Uterus (tissue), 2 donors: ENCODE measurements at regions not wholly inside any gene's neighbourhood (a gene's known extent, or its start where the extent isn't known, plus 50 kb on each side); places are given as distances from the start of the nearest gene placed in this dataset.

Experiments
- POLR2A ChIP-seq, 2 donors: fragments of 450-650 bp; IDR thresholded peaks; one replicate each; pipeline ENCODE4 v1.6.1; 2016; ENCODE audit warnings: antibody characterized with exemption in 2 of 2, mild to moderate bottlenecking in 1 of 2, moderate library complexity in 1 of 2
- TF ChIP-seq, protein P1 (sequence below), 4 experiments: fragments of 200-600 bp in 2 of 4; fragments of 450-650 bp in 2 of 4; sonication (generic) in 2 of 4; IDR thresholded peaks; one replicate each; pipeline ENCODE4 v1.5.1; 2016 to 2019; ENCODE audit warnings: antibody characterized with exemption in 4 of 4, mild to moderate bottlenecking in 2 of 4, moderate library complexity in 1 of 4

DNA sequence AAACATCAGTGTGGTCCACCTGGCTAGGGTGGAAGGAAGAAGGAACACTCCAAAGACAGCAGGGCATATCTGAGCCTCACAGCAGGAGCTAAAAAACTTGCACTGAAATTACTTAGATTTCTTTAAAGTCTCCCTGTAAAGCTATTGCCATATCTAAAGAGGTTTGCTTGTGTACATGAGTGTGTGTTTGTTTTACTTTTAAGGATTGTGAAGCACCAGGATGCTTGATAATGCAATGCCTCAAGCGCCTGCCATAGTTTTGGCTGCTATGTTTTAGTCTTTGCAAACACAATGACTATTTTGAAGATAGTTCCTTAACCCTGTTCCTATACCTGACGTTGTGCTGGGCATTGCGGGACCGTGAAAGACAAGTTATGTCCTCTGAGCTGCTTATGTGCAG lies 65.0 kb downstream of the ID4 start:
- TF ChIP-seq, protein P1, sequence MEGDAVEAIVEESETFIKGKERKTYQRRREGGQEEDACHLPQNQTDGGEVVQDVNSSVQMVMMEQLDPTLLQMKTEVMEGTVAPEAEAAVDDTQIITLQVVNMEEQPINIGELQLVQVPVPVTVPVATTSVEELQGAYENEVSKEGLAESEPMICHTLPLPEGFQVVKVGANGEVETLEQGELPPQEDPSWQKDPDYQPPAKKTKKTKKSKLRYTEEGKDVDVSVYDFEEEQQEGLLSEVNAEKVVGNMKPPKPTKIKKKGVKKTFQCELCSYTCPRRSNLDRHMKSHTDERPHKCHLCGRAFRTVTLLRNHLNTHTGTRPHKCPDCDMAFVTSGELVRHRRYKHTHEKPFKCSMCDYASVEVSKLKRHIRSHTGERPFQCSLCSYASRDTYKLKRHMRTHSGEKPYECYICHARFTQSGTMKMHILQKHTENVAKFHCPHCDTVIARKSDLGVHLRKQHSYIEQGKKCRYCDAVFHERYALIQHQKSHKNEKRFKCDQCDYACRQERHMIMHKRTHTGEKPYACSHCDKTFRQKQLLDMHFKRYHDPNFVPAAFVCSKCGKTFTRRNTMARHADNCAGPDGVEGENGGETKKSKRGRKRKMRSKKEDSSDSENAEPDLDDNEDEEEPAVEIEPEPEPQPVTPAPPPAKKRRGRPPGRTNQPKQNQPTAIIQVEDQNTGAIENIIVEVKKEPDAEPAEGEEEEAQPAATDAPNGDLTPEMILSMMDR (IDR thresholded peaks at IDR 0.05): no peak
- no peak for TF ChIP-seq POLR2A (IDR thresholded peaks at IDR 0.05)
